Upper lobe of left lung (tissue), 4 donors: ENCODE measurements at regions not wholly inside any gene's neighbourhood (a gene's known extent, or its start where the extent isn't known, plus 50 kb on each side); places are given as distances from the start of the nearest gene placed in this dataset.

Experiments
- CTCF ChIP-seq, 6 experiments: fragments of 450-650 bp in 4 of 6; fragments of 200-600 bp in 2 of 6; sonication (generic) in 2 of 6; IDR thresholded peaks; one replicate each; pipeline ENCODE4 v1.5.1; 2016 to 2019; ENCODE audit warnings: antibody characterized with exemption in 6 of 6
- EP300 ChIP-seq, 4 donors: sonication (generic); formaldehyde crosslinking; IDR thresholded peaks; one replicate each; pipeline ENCODE4 v1.5.1; 2017; ENCODE audit warnings: antibody characterized with exemption in 4 of 4, control low read depth in 2 of 4
- POLR2AphosphoS5 ChIP-seq, 2 donors: sonication (generic); formaldehyde crosslinking; IDR thresholded peaks; one replicate each; pipeline ENCODE4 v1.5.1; 2017; ENCODE audit warnings: antibody characterized with exemption in 2 of 2

- TF ChIP-seq POLR2AphosphoS5 (IDR thresholded peaks at IDR 0.05) (no peak), EP300 (IDR thresholded peaks at IDR 0.05) (no peak), CTCF (IDR thresholded peaks at IDR 0.05) (no peak)
Measured at GRCh38 chr18:70920840-70921374, 632.1 kb downstream of the SOCS6 start.
